Stimulated activated naive CD8-positive, alpha-beta T cell treated with anti-CD3 and anti-CD28 coated beads, Interleukin-15, amount 100 ng/mL, for 72 hours (primary cell): ENCODE measurements at regions not wholly inside any gene's neighbourhood (a gene's known extent, or its start where the extent isn't known, plus 50 kb on each side); places are given as distances from the start of the nearest gene placed in this dataset.
"Not testable (repeated sequence)": the region's sequence is repeated elsewhere in the genome, so short reads cannot be mapped to it uniquely, and the experiment has no call there.

Source experiments
- ATAC-seq: fragments of 150-1000 bp; cut with Tn5 transposase; 2 replicates; pipeline ENCODE4 v1.10.0; 2021; ENCODE audit warnings: mild to moderate bottlenecking, moderate library complexity
- DNase-seq, 2 donors: peaks; one replicate each; pipeline ENCODE4 v3.0.0; 2021 to 2022
- H3K27ac Mint-ChIP-seq, 2 donors: one replicate each; pipeline ENCODE4 v1.8.0; 2022; ENCODE audit warnings: mild to moderate bottlenecking in 2 of 2, mixed read lengths in 2 of 2, moderate library complexity in 2 of 2
- H3K27me3 Mint-ChIP-seq: one replicate; pipeline ENCODE4 v1.8.0; 2022; ENCODE audit warnings: mixed read lengths
- H3K4me1 Mint-ChIP-seq: one replicate; pipeline ENCODE4 v1.8.0; 2022; ENCODE audit warnings: mild to moderate bottlenecking, mixed read lengths
- H3K4me3 Mint-ChIP-seq, 2 donors: one replicate each; pipeline ENCODE4 v1.8.0; 2022; ENCODE audit warnings: mild to moderate bottlenecking in 2 of 2, mixed read lengths in 2 of 2, moderate library complexity in 1 of 2
- H3K9me3 Mint-ChIP-seq, 2 donors: one replicate each; pipeline ENCODE4 v1.8.0; 2022; ENCODE audit warnings: mixed read lengths in 2 of 2

DNA sequence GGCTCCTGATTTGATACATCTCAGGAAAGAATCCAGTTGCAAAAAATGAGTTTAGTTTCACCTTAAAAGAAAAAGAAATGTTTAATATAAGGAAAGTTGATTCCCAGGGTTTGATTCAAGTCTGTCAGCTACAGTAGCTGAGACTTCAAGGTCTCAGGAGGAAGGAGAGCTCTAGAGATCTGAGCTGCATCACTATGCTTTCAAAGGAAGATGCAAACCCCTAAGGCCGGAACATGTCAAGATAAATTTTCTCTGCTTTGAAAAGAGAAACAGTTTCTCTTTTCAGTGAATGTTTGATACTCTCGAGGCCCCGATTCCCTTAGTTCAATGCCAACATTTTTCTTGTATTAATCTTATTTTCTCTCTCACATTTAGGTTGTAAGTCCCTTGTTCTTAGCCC, 128.6 kb downstream of the RGPD3 start:
- no peaks in the 10 kb centered on the region for H3K9me3 Mint-ChIP-seq
- no peak overlapping the region for H3K4me3 Mint-ChIP-seq
- ATAC-seq (no peak), DNase-seq (no peak)
- H3K4me1 Mint-ChIP-seq: no peaks in the 10 kb centered on the region
- H3K27me3 Mint-ChIP-seq: no peaks in the 10 kb centered on the region
- no peak overlapping the region for H3K27ac Mint-ChIP-seq

DNA sequence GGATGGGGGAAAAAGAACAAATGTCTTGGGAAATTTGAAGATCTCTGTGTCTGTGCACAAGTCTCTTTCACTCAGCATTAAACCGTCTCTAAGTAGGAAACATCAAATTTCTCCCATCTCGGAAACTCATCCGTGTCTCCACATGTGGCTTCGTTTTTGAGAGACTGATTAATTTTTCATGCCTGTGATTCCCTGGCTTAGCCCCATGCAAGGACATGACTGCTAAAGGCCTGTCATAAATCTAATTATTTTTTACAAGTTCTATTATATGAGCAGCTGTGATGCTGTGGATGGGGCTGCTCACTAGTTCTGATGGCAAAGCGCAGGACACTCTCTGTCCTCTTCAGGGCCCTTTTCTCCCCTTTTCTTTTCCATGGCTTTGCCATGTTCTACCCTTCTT, 129.1 kb downstream of the RGPD3 start:
- Mint-ChIP-seq H3K4me3 (no peak overlapping the region), H3K27ac (no peak overlapping the region), H3K27me3 (no peaks in the 10 kb centered on the region), H3K9me3 (no peaks in the 10 kb centered on the region), H3K4me1 (no peaks in the 10 kb centered on the region)
- no peak for DNase-seq
- no peak for ATAC-seq

DNA sequence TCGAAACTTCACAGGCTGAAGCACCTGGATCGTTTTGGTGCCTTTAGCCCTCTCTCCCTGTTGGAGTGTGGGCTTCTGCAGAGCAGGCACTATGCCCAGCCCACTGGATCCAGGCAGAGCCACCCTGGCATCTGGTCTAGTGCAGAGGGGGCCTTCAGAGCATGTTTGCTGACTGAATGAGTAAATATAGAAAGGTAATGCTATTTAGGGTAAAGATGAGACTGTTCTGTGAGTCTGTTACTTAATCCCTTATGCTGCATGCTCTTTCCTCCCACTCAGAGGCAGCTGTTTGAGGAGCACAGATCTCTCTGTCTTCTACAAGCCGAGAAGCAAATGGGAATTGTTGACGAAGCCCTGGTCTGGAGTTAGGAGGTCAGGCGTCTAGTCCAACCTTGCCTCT, 130.2 kb downstream of the RGPD3 start:
- Mint-ChIP-seq H3K4me1 (no peaks in the 10 kb centered on the region), H3K27ac (no peak overlapping the region), H3K27me3 (no peaks in the 10 kb centered on the region), H3K9me3 (no peaks in the 10 kb centered on the region), H3K4me3 (no peak overlapping the region)
- ATAC-seq (no peak), DNase-seq (no peak)

DNA sequence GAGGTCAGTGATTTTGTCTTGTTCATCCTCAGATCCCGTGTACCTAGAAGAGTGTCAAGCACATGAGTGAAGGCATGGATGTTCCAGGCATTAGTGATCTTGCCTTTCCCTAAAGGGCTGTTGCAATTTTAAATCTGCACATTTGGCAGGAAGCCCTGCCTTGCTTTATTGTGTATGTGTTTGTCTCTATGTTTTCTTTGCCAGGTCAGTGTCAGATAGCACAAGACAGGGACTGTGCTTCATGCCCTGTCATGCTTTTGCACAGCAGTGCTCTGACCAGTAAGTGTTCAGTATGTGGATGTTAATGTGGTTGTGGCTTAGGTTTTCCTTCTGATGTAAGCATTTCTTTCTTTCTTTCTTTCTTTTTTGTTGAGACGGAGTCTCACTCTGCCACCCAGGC, 131.5 kb downstream of the RGPD3 start:
- DNase-seq: no peak
- H3K27me3 Mint-ChIP-seq: no peaks in the 10 kb centered on the region
- H3K4me1 Mint-ChIP-seq: peaks cover 7% of the 10 kb centered on the region
- H3K4me3 Mint-ChIP-seq: no peak overlapping the region
- no peak overlapping the region for H3K27ac Mint-ChIP-seq
- no peaks in the 10 kb centered on the region for H3K9me3 Mint-ChIP-seq
- ATAC-seq: no peak

DNA sequence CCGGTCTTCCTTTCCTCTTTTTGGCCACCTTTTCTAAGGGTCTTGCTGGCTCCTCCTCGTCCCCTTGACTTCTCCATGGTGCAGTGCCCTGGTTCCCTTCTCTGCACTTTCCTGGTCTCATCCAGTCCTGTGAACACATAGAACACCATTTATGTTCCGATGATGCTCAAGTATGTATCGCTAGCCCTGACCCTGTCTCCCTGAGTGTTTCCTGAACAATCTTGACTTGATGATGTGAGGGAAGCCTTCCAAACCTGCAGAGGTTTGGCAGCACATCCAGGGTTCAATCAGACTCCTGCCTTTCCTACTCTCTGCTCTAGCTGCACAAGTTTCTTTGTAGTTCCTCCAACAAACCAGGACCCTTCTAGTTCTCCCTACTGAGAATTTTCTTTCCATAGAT, 132.1 kb downstream of the RGPD3 start:
- no peaks in the 10 kb centered on the region for H3K9me3 Mint-ChIP-seq
- no peak overlapping the region for H3K4me3 Mint-ChIP-seq
- H3K4me1 Mint-ChIP-seq: peaks cover 9% of the 10 kb centered on the region
- no peak for DNase-seq
- no peaks in the 10 kb centered on the region for H3K27me3 Mint-ChIP-seq
- ATAC-seq: no peak
- H3K27ac Mint-ChIP-seq: no peak overlapping the region

DNA sequence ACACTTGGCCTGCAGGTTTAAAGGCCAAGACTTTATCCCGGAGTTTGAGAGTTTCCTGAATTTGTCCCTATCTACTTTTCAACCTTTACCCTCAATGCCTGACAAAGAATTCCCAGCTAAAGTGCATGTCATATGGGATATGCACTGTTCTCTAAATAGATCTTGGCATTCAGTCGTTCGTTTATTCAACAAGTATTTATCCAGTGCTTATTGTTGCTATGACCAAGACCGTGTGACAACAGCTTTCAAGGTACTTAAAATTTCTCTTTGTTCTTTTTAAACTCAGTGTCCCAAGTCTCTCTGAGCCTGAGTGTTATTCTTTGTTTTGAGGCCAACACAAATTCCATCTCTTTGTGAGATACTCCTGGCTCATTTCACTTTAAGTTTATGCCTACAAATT, 133.4 kb downstream of the RGPD3 start:
- H3K27me3 Mint-ChIP-seq: no peaks in the 10 kb centered on the region
- H3K4me3 Mint-ChIP-seq: no peak overlapping the region
- no peak for ATAC-seq
- peaks cover 9% of the 10 kb centered on the region for H3K4me1 Mint-ChIP-seq
- DNase-seq: no peak
- H3K27ac Mint-ChIP-seq: no peak overlapping the region
- H3K9me3 Mint-ChIP-seq: no peaks in the 10 kb centered on the region

DNA sequence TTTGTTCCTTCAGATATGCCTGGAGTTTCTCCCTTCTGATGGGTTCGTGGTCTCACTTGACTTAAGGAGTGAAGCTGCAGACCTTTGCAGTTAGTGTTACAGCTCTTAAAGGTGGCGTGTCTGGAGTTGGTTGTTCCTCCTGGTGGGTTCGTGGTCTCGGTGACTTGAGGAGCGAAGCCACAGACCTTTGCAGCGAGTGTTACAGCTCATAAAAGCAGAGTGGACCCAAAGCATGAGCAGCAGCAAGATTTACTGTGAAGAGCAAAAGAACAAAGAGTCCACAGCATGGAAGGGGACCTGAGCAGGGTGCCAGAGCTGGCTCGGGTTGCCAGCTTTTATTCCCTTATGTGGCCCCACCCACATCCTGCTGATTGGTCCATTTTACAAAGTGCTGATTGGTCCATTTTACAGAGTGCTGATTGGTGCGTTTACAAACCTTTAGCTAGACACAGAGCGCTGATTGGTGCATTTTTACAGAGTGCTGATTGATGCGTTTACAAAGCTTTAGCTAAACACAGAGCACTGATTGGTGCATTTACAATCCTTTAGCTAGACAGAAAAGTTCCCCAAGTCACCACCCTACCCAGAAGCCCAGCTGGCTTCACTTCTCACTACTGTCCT, 134.8 kb downstream of the RGPD3 start:
- DNase-seq: not testable (repeated sequence)

DNA sequence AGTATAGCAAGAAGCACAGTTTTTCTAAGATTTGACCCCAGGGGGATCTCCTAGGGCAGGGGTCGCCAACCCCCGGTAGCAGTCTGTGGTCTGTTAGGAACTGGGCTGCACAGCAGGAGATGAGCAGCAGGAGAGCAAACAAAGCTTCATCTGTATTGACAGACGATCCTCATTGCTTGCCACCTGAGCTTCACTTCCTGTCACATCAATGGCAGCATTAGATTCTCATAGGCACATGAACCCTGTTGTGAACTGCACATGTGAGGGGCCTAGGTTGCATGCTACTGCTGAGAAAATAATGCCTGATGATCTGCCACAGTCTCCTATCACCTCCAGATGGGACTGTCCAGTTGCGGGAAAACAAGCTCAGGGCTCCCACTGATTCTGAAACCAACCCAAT, 136.2 kb downstream of the RGPD3 start:
- H3K4me1 Mint-ChIP-seq: peaks cover 9% of the 10 kb centered on the region

More for the DNA sequence above, 134.8 kb downstream of the RGPD3 start:
- not testable (repeated sequence) for H3K9me3 Mint-ChIP-seq, H3K27me3 Mint-ChIP-seq, H3K4me3 Mint-ChIP-seq, ATAC-seq, H3K27ac Mint-ChIP-seq, H3K4me1 Mint-ChIP-seq

DNA sequence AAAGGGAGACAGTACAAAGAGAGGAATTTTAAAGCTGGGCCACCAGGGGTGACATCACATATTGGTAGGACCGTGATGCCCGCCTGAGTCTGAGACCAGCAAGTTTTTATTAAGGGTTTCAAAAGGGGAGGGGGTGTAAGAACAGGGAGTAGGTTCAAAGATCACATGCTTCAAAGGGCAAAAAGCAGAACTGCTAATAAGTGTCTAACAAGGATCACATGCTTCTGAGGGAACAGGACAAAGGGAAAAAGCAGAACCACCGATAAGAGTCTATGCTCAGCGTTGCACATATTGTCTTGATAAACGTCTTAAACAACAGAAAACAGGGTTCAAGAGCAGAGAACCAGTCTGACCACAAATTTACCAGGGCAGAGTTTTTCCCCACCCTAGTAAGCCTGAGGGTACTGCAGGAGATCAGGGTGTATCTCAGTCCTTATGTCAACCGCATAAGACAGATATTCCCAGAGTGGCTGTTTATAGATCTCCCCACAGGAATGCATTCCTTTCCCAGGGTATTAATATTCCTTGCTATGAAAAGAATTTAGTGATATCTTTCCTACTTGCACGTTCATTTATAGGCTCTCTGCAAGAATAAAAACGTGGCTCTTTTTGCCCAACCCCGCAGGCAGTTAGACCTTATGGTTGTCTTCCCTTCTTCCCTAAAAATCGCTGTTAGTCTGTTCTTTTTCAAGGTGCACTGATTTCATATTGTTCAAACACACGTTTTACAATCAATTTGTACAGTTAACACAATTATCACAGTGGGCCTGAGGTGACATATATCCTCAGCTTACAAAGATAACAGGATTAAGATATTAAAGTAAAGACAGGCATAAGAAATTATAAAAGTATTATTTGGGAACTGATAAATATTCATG, 136.5 kb upstream of the UXS1 start:
- not testable (repeated sequence) for DNase-seq, H3K9me3 Mint-ChIP-seq, ATAC-seq

More for the DNA sequence above, 136.2 kb downstream of the RGPD3 start:
- Mint-ChIP-seq H3K4me3 (no peak overlapping the region), H3K27ac (no peak overlapping the region), H3K27me3 (no peaks in the 10 kb centered on the region), H3K9me3 (no peaks in the 10 kb centered on the region)
- no peak for DNase-seq
- no peak for ATAC-seq

DNA sequence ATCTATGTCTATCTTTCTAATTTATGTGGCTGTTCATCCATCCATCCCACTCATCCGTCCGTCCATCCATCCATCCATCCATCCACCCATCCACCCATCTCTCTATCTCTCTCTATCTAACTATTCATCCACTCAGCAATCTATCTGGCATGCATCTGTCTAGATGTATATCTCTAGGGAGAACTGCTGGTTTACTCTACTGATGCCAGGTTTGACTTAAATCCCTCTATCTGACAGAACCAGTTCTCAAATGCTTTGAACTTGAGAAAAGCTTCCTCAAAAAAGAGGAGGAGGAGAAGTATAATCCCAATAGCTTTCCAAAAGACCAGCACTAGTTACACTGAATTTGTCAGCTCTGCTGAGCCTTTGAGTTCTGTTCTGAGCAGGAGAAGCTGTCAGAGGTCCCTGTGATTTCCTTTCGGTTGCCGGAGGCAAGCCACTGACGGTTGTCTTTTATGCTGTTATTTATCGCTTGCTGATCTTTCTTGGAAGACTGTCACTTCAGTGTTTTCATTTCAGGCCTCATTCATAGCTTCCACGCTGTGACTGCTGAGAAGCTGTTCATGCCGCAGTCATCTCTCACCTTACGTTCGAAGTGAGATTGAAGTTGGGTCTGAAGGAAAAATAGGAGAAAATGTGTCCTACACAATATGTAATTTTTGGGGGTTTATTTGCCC, 129.4 kb upstream of the UXS1 start:
- DNase-seq (no peak), ATAC-seq (no peak)
- Mint-ChIP-seq H3K27me3 (no peaks in the 10 kb centered on the region), H3K9me3 (no peaks in the 10 kb centered on the region), H3K27ac (no peak overlapping the region), H3K4me3 (no peak overlapping the region), H3K4me1 (no peaks in the 10 kb centered on the region)

More for the DNA sequence above, 136.5 kb upstream of the UXS1 start:
- not testable (repeated sequence) for H3K27me3 Mint-ChIP-seq, H3K4me1 Mint-ChIP-seq, H3K4me3 Mint-ChIP-seq, H3K27ac Mint-ChIP-seq

DNA sequence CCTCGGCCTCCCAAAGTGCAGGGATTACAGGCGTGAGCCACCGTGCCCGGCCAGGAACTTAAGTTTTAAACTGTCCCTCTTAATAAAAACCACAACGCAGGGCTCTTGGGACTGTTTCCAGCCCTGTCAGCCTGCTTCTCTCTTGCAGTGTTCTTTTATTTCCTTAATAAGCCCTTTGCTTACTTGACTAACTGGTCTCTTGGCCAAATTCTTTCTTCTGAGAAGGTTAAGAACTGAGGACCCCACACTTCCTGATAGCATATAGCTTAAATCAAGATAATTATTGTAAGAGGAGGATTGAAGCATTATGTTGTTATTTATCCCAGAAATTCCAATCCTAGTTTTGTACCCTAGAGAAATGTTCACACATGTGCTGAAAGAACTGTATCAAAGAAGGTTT, 128.2 kb upstream of the UXS1 start:
- no peaks in the 10 kb centered on the region for H3K9me3 Mint-ChIP-seq
- no peak for ATAC-seq
- DNase-seq: no peak
- no peak overlapping the region for H3K27ac Mint-ChIP-seq
- H3K4me3 Mint-ChIP-seq: no peak overlapping the region
- no peaks in the 10 kb centered on the region for H3K27me3 Mint-ChIP-seq
- no peaks in the 10 kb centered on the region for H3K4me1 Mint-ChIP-seq

DNA sequence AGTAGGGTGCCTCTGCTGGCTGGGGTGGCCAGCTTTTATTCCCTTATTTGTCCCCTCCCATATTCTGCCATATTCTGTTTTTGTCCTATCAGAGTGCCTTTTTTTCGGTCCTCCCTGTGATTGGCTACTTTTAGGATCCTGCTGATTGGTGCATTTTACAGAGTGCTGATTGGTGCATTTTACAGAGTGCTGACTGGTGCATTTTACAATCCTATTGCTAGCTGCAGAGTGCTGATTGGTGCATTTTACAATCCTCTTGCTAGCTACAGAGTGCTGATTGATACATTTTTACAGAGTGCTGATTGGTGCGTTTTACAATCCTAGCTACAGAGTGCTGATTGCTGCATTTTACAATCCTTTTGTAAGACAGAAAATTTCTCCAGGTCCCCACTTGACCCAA, 126.3 kb upstream of the UXS1 start:
- not testable (repeated sequence) for H3K4me3 Mint-ChIP-seq, H3K27ac Mint-ChIP-seq, H3K27me3 Mint-ChIP-seq, H3K9me3 Mint-ChIP-seq, DNase-seq, H3K4me1 Mint-ChIP-seq, ATAC-seq

DNA sequence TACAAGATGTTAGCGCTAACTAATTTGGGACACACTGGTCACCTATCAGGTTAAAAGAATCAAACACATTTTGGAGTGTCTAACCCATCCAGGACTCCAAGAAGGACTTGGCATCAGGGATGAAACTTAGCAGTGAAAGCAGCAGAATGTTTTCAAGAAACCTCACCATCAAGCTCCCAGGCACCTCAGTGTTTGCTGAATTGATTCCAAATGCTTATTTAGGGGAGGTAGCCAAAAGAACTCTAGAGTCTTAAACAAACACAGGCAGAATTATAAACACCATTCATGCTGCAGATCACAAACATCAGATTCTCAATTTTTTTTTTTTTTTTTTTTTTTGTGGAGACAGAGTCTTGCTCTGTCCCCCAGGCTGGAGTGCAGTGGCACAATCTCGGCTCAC, 122.8 kb upstream of the UXS1 start:
- no peaks in the 10 kb centered on the region for H3K4me1 Mint-ChIP-seq
- no peak for ATAC-seq
- H3K27ac Mint-ChIP-seq: no peak overlapping the region
- H3K4me3 Mint-ChIP-seq: no peak overlapping the region
- no peak for DNase-seq
- H3K9me3 Mint-ChIP-seq: no peaks in the 10 kb centered on the region
- H3K27me3 Mint-ChIP-seq: no peaks in the 10 kb centered on the region

DNA sequence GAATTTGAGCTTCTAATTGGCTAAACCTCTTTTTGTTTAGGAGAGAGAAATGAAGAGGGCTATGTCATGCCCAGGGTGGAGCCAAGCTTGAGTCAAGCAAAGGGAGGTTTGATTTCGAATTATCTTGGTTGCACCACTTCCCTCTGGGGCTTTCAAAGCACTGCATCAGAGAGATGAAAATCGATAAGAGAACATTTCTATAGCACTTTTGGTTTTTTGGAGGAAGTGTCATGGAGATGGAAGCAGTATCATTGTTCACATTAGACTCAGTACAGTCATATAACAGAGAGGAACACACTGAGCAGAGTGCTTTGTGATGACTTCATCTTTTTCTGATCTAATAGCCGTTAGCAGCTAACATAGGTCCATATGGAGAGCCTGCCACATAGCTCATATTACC, 120.3 kb upstream of the UXS1 start:
- no peak overlapping the region for H3K27ac Mint-ChIP-seq
- H3K4me3 Mint-ChIP-seq: no peak overlapping the region
- H3K4me1 Mint-ChIP-seq: no peaks in the 10 kb centered on the region
- ATAC-seq: peak; percentile 49
- no peaks in the 10 kb centered on the region for H3K27me3 Mint-ChIP-seq
- H3K9me3 Mint-ChIP-seq: no peaks in the 10 kb centered on the region
- no peak for DNase-seq

DNA sequence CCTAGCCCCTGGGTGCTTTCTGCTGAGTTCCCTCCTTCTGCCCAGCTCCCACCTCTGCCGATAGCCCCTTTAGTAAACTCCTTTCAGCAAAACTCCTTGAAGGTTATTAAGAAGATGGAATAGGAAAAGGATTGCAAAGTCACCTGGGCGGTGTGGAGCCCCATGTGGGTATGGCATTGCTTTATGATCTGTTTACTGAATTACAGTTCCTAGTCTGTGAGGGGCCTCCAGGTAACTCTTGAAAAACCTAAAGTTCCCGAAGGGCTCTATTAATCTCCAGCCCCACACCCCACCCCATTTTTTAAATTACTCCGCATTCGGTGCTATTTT, 116.9 kb upstream of the UXS1 start:
- Mint-ChIP-seq H3K27ac (no peak overlapping the region), H3K4me1 (no peaks in the 10 kb centered on the region), H3K27me3 (no peaks in the 10 kb centered on the region), H3K9me3 (no peaks in the 10 kb centered on the region), H3K4me3 (no peak overlapping the region)
- ATAC-seq (no peak), DNase-seq (no peak)

DNA sequence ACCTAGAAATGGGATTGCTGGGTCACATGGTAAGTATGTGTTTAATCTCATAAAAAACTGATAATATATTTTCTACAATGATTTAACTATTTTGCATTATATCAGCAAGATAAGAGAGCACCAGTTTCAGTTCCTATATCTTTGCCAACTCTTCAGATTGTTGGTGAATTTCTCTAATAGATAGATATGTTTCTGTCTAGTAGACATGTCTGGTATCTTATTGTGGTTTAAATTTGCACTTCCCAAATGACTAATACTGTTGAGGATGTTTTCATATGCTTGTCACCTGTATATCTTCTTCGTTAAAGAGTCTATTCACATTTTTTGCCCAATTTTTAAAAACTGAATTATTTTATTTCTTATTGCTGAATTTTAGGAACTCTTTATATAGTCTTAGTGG, 113.8 kb upstream of the UXS1 start:
- no peak overlapping the region for H3K4me3 Mint-ChIP-seq
- no peaks in the 10 kb centered on the region for H3K4me1 Mint-ChIP-seq
- H3K27me3 Mint-ChIP-seq: no peaks in the 10 kb centered on the region
- no peak overlapping the region for H3K27ac Mint-ChIP-seq
- ATAC-seq: no peak
- H3K9me3 Mint-ChIP-seq: no peaks in the 10 kb centered on the region
- DNase-seq: no peak
